WTC11 (cell line): ENCODE measurements at regions not wholly inside any gene's neighbourhood (a gene's known extent, or its start where the extent isn't known, plus 50 kb on each side); places are given as distances from the start of the nearest gene placed in this dataset.

ENCODE experiments used
- ATAC-seq: fragments of 200-7000 bp; cut with Tn5 transposase; 2 replicates; pipeline ENCODE4 v1.10.0; 2021; ENCODE audit warnings: mild to moderate bottlenecking, moderate library complexity
- CTCF ChIA-PET: fragments of 300-600 bp; sonication (Branson Sonifier 250); formaldehyde crosslinking; loops from one replicate; lab custom pipeline; 2021; ENCODE audit warnings: antibody characterized with exemption; lab: Charles Lee
- POLR2A ChIA-PET: fragments of 350-600 bp; sonication (Branson Sonifier 250); formaldehyde crosslinking; loops from one replicate; lab custom pipeline; 2021; ENCODE audit warnings: antibody characterized with exemption; lab: Charles Lee
- DNase-seq: peaks from one replicate; pipeline ENCODE4 v3.0.0; 2021; ENCODE audit warnings: low spot score
- H3K27ac Mint-ChIP-seq: 2 replicates; pipeline ENCODE4 v1.8.0; 2021; ENCODE audit warnings: mixed read lengths
- H3K27me3 Mint-ChIP-seq: 2 replicates; pipeline ENCODE4 v1.8.0; 2021; ENCODE audit warnings: low read depth, mild to moderate bottlenecking, moderate library complexity, mixed read lengths
- H3K36me3 Mint-ChIP-seq: 2 replicates; pipeline ENCODE4 v1.8.0; 2021; ENCODE audit warnings: mixed read lengths
- H3K4me1 Mint-ChIP-seq: 2 replicates; pipeline ENCODE4 v1.8.0; 2022; ENCODE audit warnings: mixed read lengths
- H3K4me3 Mint-ChIP-seq: 2 replicates; pipeline ENCODE4 v1.8.0; 2021; ENCODE audit warnings: mild to moderate bottlenecking, moderate library complexity, mixed read lengths
- H3K9me3 Mint-ChIP-seq: 2 replicates; pipeline ENCODE4 v1.8.0; 2021; ENCODE audit warnings: mixed read lengths
- ATF1 ChIP-seq: sonication (generic); formaldehyde crosslinking; IDR thresholded peaks from 2 replicates; pipeline ENCODE4 v1.8.1; 2023; ENCODE audit warnings: mild to moderate bottlenecking, moderate library complexity, missing genetic modification reagents
- FOXJ3 ChIP-seq: sonication (generic); formaldehyde crosslinking; IDR thresholded peaks from 2 replicates; pipeline ENCODE4 v1.9.0; 2021; ENCODE audit warnings: missing genetic modification reagents, mild to moderate bottlenecking, borderline replicate concordance
- FOXP1 ChIP-seq: sonication (generic); formaldehyde crosslinking; IDR thresholded peaks from 2 replicates; pipeline ENCODE4 v1.8.0; 2022; ENCODE audit warnings: missing genetic modification reagents, mild to moderate bottlenecking, moderate library complexity, borderline replicate concordance
- GTF2I ChIP-seq: fragments of 250-450 bp; sonication (Bioruptor Pico); conservative IDR thresholded peaks from 2 replicates; pipeline ENCODE4 v1.4.0; 2021; ENCODE audit warnings: mild to moderate bottlenecking
- MYBL2 ChIP-seq: sonication (generic); formaldehyde crosslinking; IDR thresholded peaks from 2 replicates; pipeline ENCODE4 v1.8.1; 2023; ENCODE audit warnings: mild to moderate bottlenecking, moderate library complexity, missing genetic modification reagents
- NR1H2 ChIP-seq: sonication (generic); formaldehyde crosslinking; IDR thresholded peaks from 2 replicates; pipeline ENCODE4 v1.9.0; 2021; ENCODE audit warnings: mild to moderate bottlenecking, moderate library complexity, missing genetic modification reagents
- SMAD3 ChIP-seq: sonication (generic); formaldehyde crosslinking; IDR thresholded peaks from 2 replicates; pipeline ENCODE4 v1.8.0; 2022; ENCODE audit warnings: missing genetic modification reagents, mild to moderate bottlenecking, borderline replicate concordance
- ZNF121 ChIP-seq: sonication (generic); formaldehyde crosslinking; IDR thresholded peaks from 2 replicates; pipeline ENCODE4 v1.8.0; 2023; ENCODE audit warnings: missing genetic modification reagents
- ZNF423 ChIP-seq: fragments of 250-450 bp; sonication (Bioruptor Pico); IDR thresholded peaks from 2 replicates; pipeline ENCODE4 v2.1.2; 2022; ENCODE audit warnings: mild to moderate bottlenecking, moderate library complexity
- TF ChIP-seq, protein P1 (sequence below): sonication (generic); formaldehyde crosslinking; IDR thresholded peaks from 2 replicates; pipeline ENCODE4 v1.8.1; 2023; ENCODE audit warnings: mild to moderate bottlenecking, missing genetic modification reagents, borderline replicate concordance
- TF ChIP-seq, protein P2 (sequence below): sonication (generic); formaldehyde crosslinking; IDR thresholded peaks from 2 replicates; pipeline ENCODE4 v1.8.1; 2022; ENCODE audit warnings: missing genetic modification reagents, borderline replicate concordance
- TF ChIP-seq, protein P3 (sequence below): sonication (generic); formaldehyde crosslinking; IDR thresholded peaks from 2 replicates; pipeline ENCODE4 v1.8.0; 2023; ENCODE audit warnings: mild to moderate bottlenecking, missing genetic modification reagents
- TF ChIP-seq, protein P4 (sequence below): sonication (generic); formaldehyde crosslinking; IDR thresholded peaks from 2 replicates; pipeline ENCODE4 v1.8.1; 2023; ENCODE audit warnings: mild to moderate bottlenecking, missing genetic modification reagents, moderate library complexity
- TF ChIP-seq, protein P5 (sequence below): fragments of 250-450 bp; sonication (Bioruptor Pico); IDR thresholded peaks from 2 replicates; pipeline ENCODE4 v1.8.0; 2021; ENCODE audit warnings: mild to moderate bottlenecking
- TF ChIP-seq, protein P6 (sequence below): fragments of 250-450 bp; sonication (Bioruptor Pico); IDR thresholded peaks from 2 replicates; pipeline ENCODE4 v1.9.0; 2021; ENCODE audit warnings: moderate library complexity, mild to moderate bottlenecking, inconsistent platforms, borderline replicate concordance
- TF ChIP-seq, protein P7 (sequence below): sonication (generic); formaldehyde crosslinking; conservative IDR thresholded peaks from 2 replicates; pipeline ENCODE4 v1.8.1; 2023; ENCODE audit warnings: mild to moderate bottlenecking, low read depth, missing genetic modification reagents, moderate library complexity
- TF ChIP-seq, protein P8 (sequence below): fragments of 250-450 bp; sonication (Bioruptor Pico); IDR thresholded peaks from 2 replicates; pipeline ENCODE4 v1.9.0; 2021; ENCODE audit warnings: mild to moderate bottlenecking, borderline replicate concordance

DNA sequence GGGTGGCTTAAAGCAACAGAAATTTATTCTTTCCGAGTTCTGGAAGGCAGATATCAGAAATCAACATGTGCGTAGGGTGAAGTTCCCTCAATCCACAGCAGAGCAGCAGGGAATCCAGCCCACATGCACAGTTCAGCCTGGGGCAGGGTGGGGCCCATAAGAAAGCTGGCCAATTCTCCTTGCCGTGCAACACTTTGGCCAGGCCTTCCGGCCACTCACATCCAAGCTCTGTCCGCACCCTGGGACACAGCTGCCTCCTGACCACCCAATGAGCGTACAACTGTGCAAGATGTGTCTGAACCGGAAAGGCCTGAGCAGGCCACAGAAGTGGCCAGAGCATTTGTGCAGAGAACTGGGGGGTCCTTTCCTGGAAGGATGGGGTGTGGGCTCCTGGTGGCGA lies 274.9 kb downstream of the GADD45G start:
- CTCF ChIA-PET, result interaction anchor here (1.0 to 1.2 kb wide), 2 partner anchors 276 to 282 kb away, joined by 3 to 4 read pairs; no protein-coding TSS in a partner anchor
- TF ChIP-seq GTF2I (CRISPR knock-in tag) (no peak), ZNF423 (CRISPR knock-in tag) (no peak), FOXJ3 (no peak), NR1H2 (CRISPR knock-in tag) (no peak), FOXP1 (no peak)
- TF ChIP-seq, protein P1, sequence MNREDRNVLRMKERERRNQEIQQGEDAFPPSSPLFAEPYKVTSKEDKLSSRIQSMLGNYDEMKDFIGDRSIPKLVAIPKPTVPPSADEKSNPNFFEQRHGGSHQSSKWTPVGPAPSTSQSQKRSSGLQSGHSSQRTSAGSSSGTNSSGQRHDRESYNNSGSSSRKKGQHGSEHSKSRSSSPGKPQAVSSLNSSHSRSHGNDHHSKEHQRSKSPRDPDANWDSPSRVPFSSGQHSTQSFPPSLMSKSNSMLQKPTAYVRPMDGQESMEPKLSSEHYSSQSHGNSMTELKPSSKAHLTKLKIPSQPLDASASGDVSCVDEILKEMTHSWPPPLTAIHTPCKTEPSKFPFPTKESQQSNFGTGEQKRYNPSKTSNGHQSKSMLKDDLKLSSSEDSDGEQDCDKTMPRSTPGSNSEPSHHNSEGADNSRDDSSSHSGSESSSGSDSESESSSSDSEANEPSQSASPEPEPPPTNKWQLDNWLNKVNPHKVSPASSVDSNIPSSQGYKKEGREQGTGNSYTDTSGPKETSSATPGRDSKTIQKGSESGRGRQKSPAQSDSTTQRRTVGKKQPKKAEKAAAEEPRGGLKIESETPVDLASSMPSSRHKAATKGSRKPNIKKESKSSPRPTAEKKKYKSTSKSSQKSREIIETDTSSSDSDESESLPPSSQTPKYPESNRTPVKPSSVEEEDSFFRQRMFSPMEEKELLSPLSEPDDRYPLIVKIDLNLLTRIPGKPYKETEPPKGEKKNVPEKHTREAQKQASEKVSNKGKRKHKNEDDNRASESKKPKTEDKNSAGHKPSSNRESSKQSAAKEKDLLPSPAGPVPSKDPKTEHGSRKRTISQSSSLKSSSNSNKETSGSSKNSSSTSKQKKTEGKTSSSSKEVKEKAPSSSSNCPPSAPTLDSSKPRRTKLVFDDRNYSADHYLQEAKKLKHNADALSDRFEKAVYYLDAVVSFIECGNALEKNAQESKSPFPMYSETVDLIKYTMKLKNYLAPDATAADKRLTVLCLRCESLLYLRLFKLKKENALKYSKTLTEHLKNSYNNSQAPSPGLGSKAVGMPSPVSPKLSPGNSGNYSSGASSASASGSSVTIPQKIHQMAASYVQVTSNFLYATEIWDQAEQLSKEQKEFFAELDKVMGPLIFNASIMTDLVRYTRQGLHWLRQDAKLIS, result no peak
- no peaks in the 10 kb centered on the region for H3K36me3 Mint-ChIP-seq
- ATAC-seq, result no peak
- no peak for DNase-seq
- POLR2A ChIA-PET, result no interaction called here
- no peaks in the 10 kb centered on the region for H3K9me3 Mint-ChIP-seq
- H3K4me1 Mint-ChIP-seq, result no peaks in the 10 kb centered on the region
- H3K27ac Mint-ChIP-seq, result no peak overlapping the region
- H3K27me3 Mint-ChIP-seq, result no peaks in the 10 kb centered on the region; the same call in 1 of the 2 replicates
- H3K4me3 Mint-ChIP-seq, result no peak overlapping the region

DNA sequence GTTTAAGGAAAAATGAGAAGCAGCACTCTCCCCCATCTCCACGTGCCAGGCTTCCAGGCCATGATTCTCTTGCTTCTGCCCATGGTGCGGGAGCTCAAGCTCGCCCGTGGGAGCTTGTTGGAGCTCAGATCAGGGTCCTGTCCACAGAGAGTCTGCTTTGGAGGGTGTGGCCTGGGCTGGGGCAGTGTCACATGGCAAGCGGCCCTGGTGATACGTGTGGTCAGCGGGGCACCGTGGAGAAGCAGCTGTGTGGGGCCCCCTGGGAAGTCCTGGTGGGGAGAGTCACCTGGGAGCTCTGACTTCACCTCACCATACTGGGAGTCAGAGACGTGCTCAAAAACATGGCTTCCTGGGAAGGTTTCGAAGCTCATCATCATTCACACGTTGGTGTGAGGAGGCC lies 275.3 kb downstream of the GADD45G start:
- Mint-ChIP-seq H3K4me3 (no peak overlapping the region), H3K36me3 (no peaks in the 10 kb centered on the region), H3K4me1 (no peaks in the 10 kb centered on the region), H3K27ac (no peak overlapping the region), H3K27me3 (no peaks in the 10 kb centered on the region; the same call in 1 of the 2 replicates), H3K9me3 (no peaks in the 10 kb centered on the region)
- DNase-seq (no peak), ATAC-seq (no peak)
- POLR2A ChIA-PET, result no interaction called here
- CTCF ChIA-PET, result interaction anchor here (1.0 kb wide), 1 partner anchor 282 kb away, joined by 3 read pairs; no protein-coding TSS in a partner anchor
- TF ChIP-seq, protein P2, sequence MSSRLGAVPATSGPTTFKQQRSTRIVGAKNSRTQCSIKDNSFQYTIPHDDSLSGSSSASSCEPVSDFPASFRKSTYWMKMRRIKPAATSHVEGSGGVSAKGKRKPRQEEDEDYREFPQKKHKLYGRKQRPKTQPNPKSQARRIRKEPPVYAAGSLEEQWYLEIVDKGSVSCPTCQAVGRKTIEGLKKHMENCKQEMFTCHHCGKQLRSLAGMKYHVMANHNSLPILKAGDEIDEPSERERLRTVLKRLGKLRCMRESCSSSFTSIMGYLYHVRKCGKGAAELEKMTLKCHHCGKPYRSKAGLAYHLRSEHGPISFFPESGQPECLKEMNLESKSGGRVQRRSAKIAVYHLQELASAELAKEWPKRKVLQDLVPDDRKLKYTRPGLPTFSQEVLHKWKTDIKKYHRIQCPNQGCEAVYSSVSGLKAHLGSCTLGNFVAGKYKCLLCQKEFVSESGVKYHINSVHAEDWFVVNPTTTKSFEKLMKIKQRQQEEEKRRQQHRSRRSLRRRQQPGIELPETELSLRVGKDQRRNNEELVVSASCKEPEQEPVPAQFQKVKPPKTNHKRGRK, result no peak
- TF ChIP-seq MYBL2 (CRISPR knock-in tag), result no peak
- TF ChIP-seq ZNF121 (CRISPR knock-in tag), result no peak
- TF ChIP-seq, protein P3, sequence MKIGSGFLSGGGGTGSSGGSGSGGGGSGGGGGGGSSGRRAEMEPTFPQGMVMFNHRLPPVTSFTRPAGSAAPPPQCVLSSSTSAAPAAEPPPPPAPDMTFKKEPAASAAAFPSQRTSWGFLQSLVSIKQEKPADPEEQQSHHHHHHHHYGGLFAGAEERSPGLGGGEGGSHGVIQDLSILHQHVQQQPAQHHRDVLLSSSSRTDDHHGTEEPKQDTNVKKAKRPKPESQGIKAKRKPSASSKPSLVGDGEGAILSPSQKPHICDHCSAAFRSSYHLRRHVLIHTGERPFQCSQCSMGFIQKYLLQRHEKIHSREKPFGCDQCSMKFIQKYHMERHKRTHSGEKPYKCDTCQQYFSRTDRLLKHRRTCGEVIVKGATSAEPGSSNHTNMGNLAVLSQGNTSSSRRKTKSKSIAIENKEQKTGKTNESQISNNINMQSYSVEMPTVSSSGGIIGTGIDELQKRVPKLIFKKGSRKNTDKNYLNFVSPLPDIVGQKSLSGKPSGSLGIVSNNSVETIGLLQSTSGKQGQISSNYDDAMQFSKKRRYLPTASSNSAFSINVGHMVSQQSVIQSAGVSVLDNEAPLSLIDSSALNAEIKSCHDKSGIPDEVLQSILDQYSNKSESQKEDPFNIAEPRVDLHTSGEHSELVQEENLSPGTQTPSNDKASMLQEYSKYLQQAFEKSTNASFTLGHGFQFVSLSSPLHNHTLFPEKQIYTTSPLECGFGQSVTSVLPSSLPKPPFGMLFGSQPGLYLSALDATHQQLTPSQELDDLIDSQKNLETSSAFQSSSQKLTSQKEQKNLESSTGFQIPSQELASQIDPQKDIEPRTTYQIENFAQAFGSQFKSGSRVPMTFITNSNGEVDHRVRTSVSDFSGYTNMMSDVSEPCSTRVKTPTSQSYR (CRISPR knock-in tag), result no peak
- no peak for TF ChIP-seq ATF1 (CRISPR knock-in tag)
- TF ChIP-seq, protein P4, sequence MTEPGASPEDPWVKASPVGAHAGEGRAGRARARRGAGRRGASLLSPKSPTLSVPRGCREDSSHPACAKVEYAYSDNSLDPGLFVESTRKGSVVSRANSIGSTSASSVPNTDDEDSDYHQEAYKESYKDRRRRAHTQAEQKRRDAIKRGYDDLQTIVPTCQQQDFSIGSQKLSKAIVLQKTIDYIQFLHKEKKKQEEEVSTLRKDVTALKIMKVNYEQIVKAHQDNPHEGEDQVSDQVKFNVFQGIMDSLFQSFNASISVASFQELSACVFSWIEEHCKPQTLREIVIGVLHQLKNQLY, result no peak
- TF ChIP-seq, protein P5, sequence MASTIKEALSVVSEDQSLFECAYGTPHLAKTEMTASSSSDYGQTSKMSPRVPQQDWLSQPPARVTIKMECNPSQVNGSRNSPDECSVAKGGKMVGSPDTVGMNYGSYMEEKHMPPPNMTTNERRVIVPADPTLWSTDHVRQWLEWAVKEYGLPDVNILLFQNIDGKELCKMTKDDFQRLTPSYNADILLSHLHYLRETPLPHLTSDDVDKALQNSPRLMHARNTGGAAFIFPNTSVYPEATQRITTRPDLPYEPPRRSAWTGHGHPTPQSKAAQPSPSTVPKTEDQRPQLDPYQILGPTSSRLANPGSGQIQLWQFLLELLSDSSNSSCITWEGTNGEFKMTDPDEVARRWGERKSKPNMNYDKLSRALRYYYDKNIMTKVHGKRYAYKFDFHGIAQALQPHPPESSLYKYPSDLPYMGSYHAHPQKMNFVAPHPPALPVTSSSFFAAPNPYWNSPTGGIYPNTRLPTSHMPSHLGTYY (CRISPR knock-in tag), result no peak
- TF ChIP-seq, protein P6, sequence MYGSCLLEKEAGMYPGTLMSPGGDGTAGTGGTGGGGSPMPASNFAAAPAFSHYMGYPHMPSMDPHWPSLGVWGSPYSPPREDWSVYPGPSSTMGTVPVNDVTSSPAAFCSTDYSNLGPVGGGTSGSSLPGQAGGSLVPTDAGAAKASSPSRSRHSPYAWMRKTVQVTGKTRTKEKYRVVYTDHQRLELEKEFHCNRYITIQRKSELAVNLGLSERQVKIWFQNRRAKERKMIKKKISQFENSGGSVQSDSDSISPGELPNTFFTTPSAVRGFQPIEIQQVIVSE, result no peak
- TF ChIP-seq, protein P7, sequence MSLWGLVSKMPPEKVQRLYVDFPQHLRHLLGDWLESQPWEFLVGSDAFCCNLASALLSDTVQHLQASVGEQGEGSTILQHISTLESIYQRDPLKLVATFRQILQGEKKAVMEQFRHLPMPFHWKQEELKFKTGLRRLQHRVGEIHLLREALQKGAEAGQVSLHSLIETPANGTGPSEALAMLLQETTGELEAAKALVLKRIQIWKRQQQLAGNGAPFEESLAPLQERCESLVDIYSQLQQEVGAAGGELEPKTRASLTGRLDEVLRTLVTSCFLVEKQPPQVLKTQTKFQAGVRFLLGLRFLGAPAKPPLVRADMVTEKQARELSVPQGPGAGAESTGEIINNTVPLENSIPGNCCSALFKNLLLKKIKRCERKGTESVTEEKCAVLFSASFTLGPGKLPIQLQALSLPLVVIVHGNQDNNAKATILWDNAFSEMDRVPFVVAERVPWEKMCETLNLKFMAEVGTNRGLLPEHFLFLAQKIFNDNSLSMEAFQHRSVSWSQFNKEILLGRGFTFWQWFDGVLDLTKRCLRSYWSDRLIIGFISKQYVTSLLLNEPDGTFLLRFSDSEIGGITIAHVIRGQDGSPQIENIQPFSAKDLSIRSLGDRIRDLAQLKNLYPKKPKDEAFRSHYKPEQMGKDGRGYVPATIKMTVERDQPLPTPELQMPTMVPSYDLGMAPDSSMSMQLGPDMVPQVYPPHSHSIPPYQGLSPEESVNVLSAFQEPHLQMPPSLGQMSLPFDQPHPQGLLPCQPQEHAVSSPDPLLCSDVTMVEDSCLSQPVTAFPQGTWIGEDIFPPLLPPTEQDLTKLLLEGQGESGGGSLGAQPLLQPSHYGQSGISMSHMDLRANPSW, result no peak
- TF ChIP-seq, protein P8, sequence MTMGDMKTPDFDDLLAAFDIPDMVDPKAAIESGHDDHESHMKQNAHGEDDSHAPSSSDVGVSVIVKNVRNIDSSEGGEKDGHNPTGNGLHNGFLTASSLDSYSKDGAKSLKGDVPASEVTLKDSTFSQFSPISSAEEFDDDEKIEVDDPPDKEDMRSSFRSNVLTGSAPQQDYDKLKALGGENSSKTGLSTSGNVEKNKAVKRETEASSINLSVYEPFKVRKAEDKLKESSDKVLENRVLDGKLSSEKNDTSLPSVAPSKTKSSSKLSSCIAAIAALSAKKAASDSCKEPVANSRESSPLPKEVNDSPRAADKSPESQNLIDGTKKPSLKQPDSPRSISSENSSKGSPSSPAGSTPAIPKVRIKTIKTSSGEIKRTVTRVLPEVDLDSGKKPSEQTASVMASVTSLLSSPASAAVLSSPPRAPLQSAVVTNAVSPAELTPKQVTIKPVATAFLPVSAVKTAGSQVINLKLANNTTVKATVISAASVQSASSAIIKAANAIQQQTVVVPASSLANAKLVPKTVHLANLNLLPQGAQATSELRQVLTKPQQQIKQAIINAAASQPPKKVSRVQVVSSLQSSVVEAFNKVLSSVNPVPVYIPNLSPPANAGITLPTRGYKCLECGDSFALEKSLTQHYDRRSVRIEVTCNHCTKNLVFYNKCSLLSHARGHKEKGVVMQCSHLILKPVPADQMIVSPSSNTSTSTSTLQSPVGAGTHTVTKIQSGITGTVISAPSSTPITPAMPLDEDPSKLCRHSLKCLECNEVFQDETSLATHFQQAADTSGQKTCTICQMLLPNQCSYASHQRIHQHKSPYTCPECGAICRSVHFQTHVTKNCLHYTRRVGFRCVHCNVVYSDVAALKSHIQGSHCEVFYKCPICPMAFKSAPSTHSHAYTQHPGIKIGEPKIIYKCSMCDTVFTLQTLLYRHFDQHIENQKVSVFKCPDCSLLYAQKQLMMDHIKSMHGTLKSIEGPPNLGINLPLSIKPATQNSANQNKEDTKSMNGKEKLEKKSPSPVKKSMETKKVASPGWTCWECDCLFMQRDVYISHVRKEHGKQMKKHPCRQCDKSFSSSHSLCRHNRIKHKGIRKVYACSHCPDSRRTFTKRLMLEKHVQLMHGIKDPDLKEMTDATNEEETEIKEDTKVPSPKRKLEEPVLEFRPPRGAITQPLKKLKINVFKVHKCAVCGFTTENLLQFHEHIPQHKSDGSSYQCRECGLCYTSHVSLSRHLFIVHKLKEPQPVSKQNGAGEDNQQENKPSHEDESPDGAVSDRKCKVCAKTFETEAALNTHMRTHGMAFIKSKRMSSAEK (CRISPR knock-in tag), result no peak
- TF ChIP-seq SMAD3, result no peak
